Activated CD4-positive, CD25-positive, alpha-beta regulatory T cell treated with anti-CD3 and anti-CD28 coated beads, Interleukin-2, amount 50 U/mL, for 72 hours (primary cell): ENCODE measurements at regions not wholly inside any gene's neighbourhood (a gene's known extent, or its start where the extent isn't known, plus 50 kb on each side); places are given as distances from the start of the nearest gene placed in this dataset.

ENCODE experiments used
- DNase-seq: peaks from one replicate; pipeline ENCODE4 v3.0.0; 2021

- DNase-seq = no peak
These were observed 245.7 kb downstream of the EPM2A start for GRCh38 chr6:145489583-145489982.

GRCh38 chr6:145490068-145490467, 245.3 kb downstream of the EPM2A start:
- DNase-seq = no peak

- no peak for DNase-seq
These were observed 244.2 kb downstream of the EPM2A start for GRCh38 chr6:145491126-145491525.

- DNase-seq = no peak
These were observed 238.3 kb downstream of the EPM2A start for GRCh38 chr6:145497006-145497405.

- DNase-seq = no peak
These were observed 236.9 kb downstream of the EPM2A start for GRCh38 chr6:145498425-145498824.

- no peak for DNase-seq
These were observed 232.9 kb downstream of the EPM2A start for GRCh38 chr6:145502416-145502815.

- no peak for DNase-seq
These were observed 229.2 kb downstream of the EPM2A start for GRCh38 chr6:145506136-145506535.

GRCh38 chr6:145506565-145506964, 228.8 kb downstream of the EPM2A start:
- DNase-seq = no peak

GRCh38 chr6:145507239-145507638, 228.1 kb downstream of the EPM2A start:
- DNase-seq = no peak

GRCh38 chr6:145508107-145508506, 227.2 kb downstream of the EPM2A start:
- DNase-seq = no peak

- no peak for DNase-seq
These were observed 217.8 kb downstream of the EPM2A start for GRCh38 chr6:145517492-145517891.

- DNase-seq = no peak
These were observed 210.3 kb downstream of the EPM2A start for GRCh38 chr6:145525038-145525437.

GRCh38 chr6:145529582-145529981, 205.7 kb downstream of the EPM2A start:
- DNase-seq = no peak

- no peak for DNase-seq
These were observed 204.9 kb downstream of the EPM2A start for GRCh38 chr6:145530454-145530853.

GRCh38 chr6:145531032-145531431, 204.3 kb downstream of the EPM2A start:
- no peak for DNase-seq

- DNase-seq = no peak
These were observed 203.5 kb downstream of the EPM2A start for GRCh38 chr6:145531822-145532221.

- no peak for DNase-seq
These were observed 203.0 kb downstream of the EPM2A start for GRCh38 chr6:145532361-145532760.

- no peak for DNase-seq
These were observed 200.3 kb downstream of the EPM2A start for GRCh38 chr6:145534989-145535388.

GRCh38 chr6:145538989-145539388, 196.3 kb downstream of the EPM2A start:
- no peak for DNase-seq

- DNase-seq = no peak
These were observed 195.5 kb downstream of the EPM2A start for GRCh38 chr6:145539831-145540230.

GRCh38 chr6:145540741-145541140, 194.6 kb downstream of the EPM2A start:
- no peak for DNase-seq

GRCh38 chr6:145544041-145544440, 191.3 kb downstream of the EPM2A start:
- no peak for DNase-seq

- DNase-seq = no peak
These were observed 190.8 kb downstream of the EPM2A start for GRCh38 chr6:145544514-145544913.

GRCh38 chr6:145546265-145546664, 189.1 kb downstream of the EPM2A start:
- DNase-seq = no peak

GRCh38 chr6:145547594-145548335, 187.6 kb downstream of the EPM2A start:
- DNase-seq = no peak
